ENCODE measurements at regions not wholly inside any gene's neighbourhood (a gene's known extent, or its start where the extent isn't known, plus 50 kb on each side); places are given as distances from the start of the nearest gene placed in this dataset.

GRCh38 chr13:68152414-68152813 lies 922.3 kb upstream of the PCDH9 start:
- no peak for DNase-seq (ENCODE audit: low spot score)

- no peak for DNase-seq (ENCODE audit: low spot score)
Observed at GRCh38 chr13:68145852-68146251, 915.7 kb upstream of the PCDH9 start.

GRCh38 chr13:68128297-68128915 lies 898.3 kb upstream of the PCDH9 start:
- no peak for DNase-seq (ENCODE audit: low spot score)

- no peak for DNase-seq (ENCODE audit: low spot score)
Observed at GRCh38 chr13:68125087-68125480, 894.9 kb upstream of the PCDH9 start.

GRCh38 chr13:68124437-68125086 lies 894.4 kb upstream of the PCDH9 start:
- no peak for DNase-seq (ENCODE audit: low spot score)

GRCh38 chr13:68110178-68110768 lies 880.1 kb upstream of the PCDH9 start:
- no peak for DNase-seq (ENCODE audit: low spot score)

- no peak for DNase-seq (ENCODE audit: low spot score)
Observed at GRCh38 chr13:68107667-68108066, 877.5 kb upstream of the PCDH9 start.

GRCh38 chr13:68099631-68100030 lies 869.5 kb upstream of the PCDH9 start:
- DNase-seq (ENCODE audit: low spot score) = no peak

- no peak for DNase-seq (ENCODE audit: low spot score)
Observed at GRCh38 chr13:68081061-68081460, 850.9 kb upstream of the PCDH9 start.

GRCh38 chr13:68078874-68079273 lies 848.7 kb upstream of the PCDH9 start:
- no peak for DNase-seq (ENCODE audit: low spot score)

- no peak for DNase-seq (ENCODE audit: low spot score)
Observed at GRCh38 chr13:68078469-68078868, 848.3 kb upstream of the PCDH9 start.

- no peak for DNase-seq (ENCODE audit: low spot score)
Observed at GRCh38 chr13:68076046-68076445, 845.9 kb upstream of the PCDH9 start.

GRCh38 chr13:68066879-68067513 lies 836.9 kb upstream of the PCDH9 start:
- DNase-seq (ENCODE audit: low spot score) = no peak

GRCh38 chr13:68064001-68064770 lies 834.0 kb upstream of the PCDH9 start:
- DNase-seq (ENCODE audit: low spot score) = no peak

GRCh38 chr13:68063181-68063580 lies 833.0 kb upstream of the PCDH9 start:
- DNase-seq (ENCODE audit: low spot score) = no peak

- no peak for DNase-seq (ENCODE audit: low spot score)
Observed at GRCh38 chr13:68057836-68058235, 827.7 kb upstream of the PCDH9 start.

GRCh38 chr13:68056816-68057710 lies 826.9 kb upstream of the PCDH9 start:
- no peak for DNase-seq (ENCODE audit: low spot score)

GRCh38 chr13:68051910-68052309 lies 821.8 kb upstream of the PCDH9 start:
- DNase-seq (ENCODE audit: low spot score) = no peak

GRCh38 chr13:68050761-68051160 lies 820.6 kb upstream of the PCDH9 start:
- no peak for DNase-seq (ENCODE audit: low spot score)

- DNase-seq (ENCODE audit: low spot score) = no peak
Observed at GRCh38 chr13:68048802-68049359, 818.7 kb upstream of the PCDH9 start.

- DNase-seq (ENCODE audit: low spot score) = no peak
Observed at GRCh38 chr13:68047889-68048288, 817.8 kb upstream of the PCDH9 start.

Data from GM03348 (cell line).